Esophagus squamous epithelium (tissue), 5 donors: ENCODE measurements at regions not wholly inside any gene's neighbourhood (a gene's known extent, or its start where the extent isn't known, plus 50 kb on each side); places are given as distances from the start of the nearest gene placed in this dataset.

ENCODE experiments used
- DNase-seq: peaks from one replicate; lab custom pipeline; 2025; lab: John Stamatoyannopoulos, UW
- H3K27ac ChIP-seq, 4 donors: fragments of 200-600 bp; sonication (generic); one replicate each; pipeline ENCODE4 v1.5.1; 2016 to 2019; ENCODE audit warnings: mild to moderate bottlenecking in 1 of 4
- H3K27me3 ChIP-seq, 4 donors: fragments of 200-600 bp; sonication (generic); 1 replicate in 3 of 4; 2 replicates in 1 of 4; pipeline versions ENCODE4 v1.5.1 to v1.6.0; 2017 to 2021; ENCODE audit warnings: antibody characterized with exemption in 1 of 4
- H3K36me3 ChIP-seq, 3 donors: fragments of 200-600 bp; sonication (generic); one replicate each; pipeline ENCODE4 v1.5.1; 2016 to 2019
- H3K4me1 ChIP-seq, 3 donors: fragments of 200-600 bp; sonication (generic); one replicate each; pipeline ENCODE4 v1.5.1; 2017 to 2019
- H3K4me3 ChIP-seq, 4 donors: fragments of 200-600 bp; sonication (generic); 1 replicate in 3 of 4; 2 replicates in 1 of 4; pipeline ENCODE4 v1.5.1; 2016 to 2019; ENCODE audit warnings: mild to moderate bottlenecking in 2 of 4, moderate library complexity in 1 of 4
- H3K9me3 ChIP-seq, 3 donors: fragments of 200-600 bp; sonication (generic); one replicate each; pipeline ENCODE4 v1.5.1; 2016 to 2019
- POLR2A ChIP-seq, 4 donors: fragments of 450-650 bp; IDR thresholded peaks; one replicate each; pipeline ENCODE4 v1.6.1; 2017; ENCODE audit warnings: antibody characterized with exemption in 4 of 4, mild to moderate bottlenecking in 4 of 4, moderate library complexity in 3 of 4
- WGBS, 2 donors: methylation state at CpG; one replicate each; pipeline ENCODE4 v1.1.5; 2018; 5-methylcytosine and 5-hydroxymethylcytosine counted together
- intact Hi-C: fragments of 100-400 bp; cut with DNase I; formaldehyde crosslinking; loops from one replicate; pipeline ENCODE4 v1.15.0; 2022
- TF ChIP-seq, protein P1 (sequence below), 6 experiments: fragments of 450-650 bp in 4 of 6; fragments of 200-600 bp in 2 of 6; sonication (generic) in 2 of 6; IDR thresholded peaks; one replicate each; pipeline ENCODE4 v1.5.1; 2016 to 2019; ENCODE audit warnings: antibody characterized with exemption in 6 of 6, mild to moderate bottlenecking in 4 of 6, moderate library complexity in 4 of 6
- donor health status: DM: yes; HTN: yes; CAD: no.

- no peak overlapping the region for H3K4me3 ChIP-seq
- intact Hi-C loops: no loop called here
- no peaks in the 10 kb centered on the region for H3K36me3 ChIP-seq
- DNase-seq: no peak
- no peak overlapping the region for H3K27ac ChIP-seq
- no peaks in the 10 kb centered on the region for H3K9me3 ChIP-seq
- H3K4me1 ChIP-seq: peaks cover 0 to 15% (median 2%) of the 10 kb centered on the region in 3 donors
- 61 to 69% methylated on average over 5 of the region's 5 CpGs for WGBS, 2 donors
- no peaks in the 10 kb centered on the region for H3K27me3 ChIP-seq
- TF ChIP-seq POLR2A (IDR thresholded peaks at IDR 0.05): no peak
Observed at GRCh38 chr10:4359003-4359402, 467.0 kb upstream of the AKR1E2 start.

- TF ChIP-seq POLR2A (IDR thresholded peaks at IDR 0.05): no peak
- TF ChIP-seq, protein P1, sequence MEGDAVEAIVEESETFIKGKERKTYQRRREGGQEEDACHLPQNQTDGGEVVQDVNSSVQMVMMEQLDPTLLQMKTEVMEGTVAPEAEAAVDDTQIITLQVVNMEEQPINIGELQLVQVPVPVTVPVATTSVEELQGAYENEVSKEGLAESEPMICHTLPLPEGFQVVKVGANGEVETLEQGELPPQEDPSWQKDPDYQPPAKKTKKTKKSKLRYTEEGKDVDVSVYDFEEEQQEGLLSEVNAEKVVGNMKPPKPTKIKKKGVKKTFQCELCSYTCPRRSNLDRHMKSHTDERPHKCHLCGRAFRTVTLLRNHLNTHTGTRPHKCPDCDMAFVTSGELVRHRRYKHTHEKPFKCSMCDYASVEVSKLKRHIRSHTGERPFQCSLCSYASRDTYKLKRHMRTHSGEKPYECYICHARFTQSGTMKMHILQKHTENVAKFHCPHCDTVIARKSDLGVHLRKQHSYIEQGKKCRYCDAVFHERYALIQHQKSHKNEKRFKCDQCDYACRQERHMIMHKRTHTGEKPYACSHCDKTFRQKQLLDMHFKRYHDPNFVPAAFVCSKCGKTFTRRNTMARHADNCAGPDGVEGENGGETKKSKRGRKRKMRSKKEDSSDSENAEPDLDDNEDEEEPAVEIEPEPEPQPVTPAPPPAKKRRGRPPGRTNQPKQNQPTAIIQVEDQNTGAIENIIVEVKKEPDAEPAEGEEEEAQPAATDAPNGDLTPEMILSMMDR (IDR thresholded peaks at IDR 0.05): no peak
- no peak for DNase-seq
- Histone ChIP-seq H3K27me3 (no peaks in the 10 kb centered on the region), H3K4me1 (peaks cover 1 to 26% (median 5%) of the 10 kb centered on the region in 3 donors), H3K9me3 (no peaks in the 10 kb centered on the region), H3K36me3 (no peaks in the 10 kb centered on the region), H3K4me3 (no peak overlapping the region), H3K27ac (no peak overlapping the region)
- intact Hi-C loops: no loop called here
Observed at GRCh38 chr10:4357911-4358310, 468.1 kb upstream of the AKR1E2 start.

- DNase-seq: no peak
- H3K27ac ChIP-seq: no peak overlapping the region
- no peak overlapping the region for H3K4me3 ChIP-seq
- TF ChIP-seq, protein P1 (IDR thresholded peaks at IDR 0.05): no peak
- TF ChIP-seq POLR2A (IDR thresholded peaks at IDR 0.05): no peak
- H3K36me3 ChIP-seq: no peaks in the 10 kb centered on the region
- intact Hi-C loops: no loop called here
- WGBS, 2 donors: 46 to 48% methylated on average over 1 of the region's 1 CpG
- no peaks in the 10 kb centered on the region for H3K9me3 ChIP-seq
- peaks cover 4 to 31% (median 5%) of the 10 kb centered on the region in 3 donors for H3K4me1 ChIP-seq
- H3K27me3 ChIP-seq: no peaks in the 10 kb centered on the region
Observed at GRCh38 chr10:4355350-4355749, 470.7 kb upstream of the AKR1E2 start.

- TF ChIP-seq, protein P1 (IDR thresholded peaks at IDR 0.05): no peak
- no peak for TF ChIP-seq POLR2A (IDR thresholded peaks at IDR 0.05)
- intact Hi-C loops: no loop called here
- Histone ChIP-seq H3K9me3 (no peaks in the 10 kb centered on the region), H3K4me1 (peaks cover 4 to 31% (median 5%) of the 10 kb centered on the region in 3 donors), H3K27me3 (no peaks in the 10 kb centered on the region), H3K4me3 (no peak overlapping the region), H3K27ac (peak overlapping the region in 3 of 4 donors; percentile 18 to 55 (median 51)), H3K36me3 (no peaks in the 10 kb centered on the region)
- 57 to 61% methylated on average over 7 of the region's 7 CpGs for WGBS, 2 donors
- no peak for DNase-seq
Observed at GRCh38 chr10:4354382-4354812, 471.6 kb upstream of the AKR1E2 start.

DNA sequence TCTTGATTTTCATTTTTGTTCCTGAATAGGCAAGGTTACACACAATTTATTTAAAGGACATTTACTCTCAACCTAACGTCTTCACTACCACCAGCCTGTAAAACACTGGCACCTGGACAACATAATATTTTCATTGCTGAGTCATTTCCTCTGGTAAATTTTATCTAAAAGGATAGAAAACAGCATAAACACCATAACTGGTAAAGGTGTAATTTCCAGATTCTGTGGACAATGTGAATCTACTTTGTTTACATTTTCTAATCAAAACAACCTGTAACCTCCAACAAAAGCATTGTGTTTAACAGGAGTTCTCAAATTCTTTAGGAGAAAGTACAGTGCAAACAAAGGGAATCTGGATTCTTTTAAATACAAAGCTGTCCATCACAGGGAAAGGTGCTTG lies 472.0 kb upstream of the AKR1E2 start:
- peak overlapping the region in 2 of 4 donors; percentile 51 to 55 for H3K27ac ChIP-seq
- no peaks in the 10 kb centered on the region for H3K9me3 ChIP-seq
- TF ChIP-seq, protein P1 (IDR thresholded peaks at IDR 0.05): no peak
- TF ChIP-seq POLR2A (IDR thresholded peaks at IDR 0.05): no peak
- H3K27me3 ChIP-seq: no peaks in the 10 kb centered on the region
- DNase-seq: no peak
- 4 to 15% methylated on average over 1 of the region's 1 CpG for WGBS, 2 donors
- H3K4me1 ChIP-seq: peaks cover 4 to 31% (median 5%) of the 10 kb centered on the region in 3 donors
- no peaks in the 10 kb centered on the region for H3K36me3 ChIP-seq
- intact Hi-C loops: no loop called here
- no peak overlapping the region for H3K4me3 ChIP-seq
